Osteoblast (primary cell): ENCODE measurements at regions not wholly inside any gene's neighbourhood (a gene's known extent, or its start where the extent isn't known, plus 50 kb on each side); places are given as distances from the start of the nearest gene placed in this dataset.

Source experiments
- DNase-seq: peaks from one replicate; pipeline ENCODE4 v3.0.0; 2011; ENCODE audit warnings: low spot score, mixed read lengths; ENCODE audit not compliant: insufficient read length; ENCODE audit errors: missing footprints
- H2AFZ ChIP-seq: 2 replicates; pipeline ENCODE4 v1.6.0; 2011; ENCODE audit warnings: mild to moderate bottlenecking, low read length
- H3K27ac ChIP-seq: 2 replicates; pipeline ENCODE4 v1.5.1; 2011; ENCODE audit warnings: mild to moderate bottlenecking, low read depth, low read length, moderate library complexity
- H3K27me3 ChIP-seq: 2 replicates; pipeline ENCODE4 v1.6.0; 2012; ENCODE audit warnings: mild to moderate bottlenecking, control low read depth, inconsistent platforms, low read length, moderate library complexity; ENCODE audit not compliant: insufficient read depth
- H3K36me3 ChIP-seq: 2 replicates; pipeline ENCODE4 v1.5.1; 2011; ENCODE audit warnings: mild to moderate bottlenecking, low read length, control low read depth, moderate library complexity; ENCODE audit not compliant: insufficient read depth
- H3K4me1 ChIP-seq: 2 replicates; pipeline ENCODE4 v1.5.1; 2011; ENCODE audit warnings: mild to moderate bottlenecking, low read length, control low read depth, moderate library complexity; ENCODE audit not compliant: insufficient read depth
- H3K4me2 ChIP-seq: 2 replicates; pipeline ENCODE4 v1.6.0; 2011; ENCODE audit warnings: mild to moderate bottlenecking, low read length; ENCODE audit not compliant: insufficient read depth
- H3K4me3 ChIP-seq: fragments of 200-600 bp; sonication (generic); 3 replicates; pipeline ENCODE4 v1.5.1; 2012; ENCODE audit warnings: mild to moderate bottlenecking, low read length, inconsistent platforms; ENCODE audit not compliant: insufficient read depth
- H3K79me2 ChIP-seq: 2 replicates; pipeline ENCODE4 v1.6.0; 2012; ENCODE audit warnings: mild to moderate bottlenecking, low read length, control low read depth, inconsistent platforms; ENCODE audit not compliant: insufficient read depth
- H3K9me3 ChIP-seq: 2 replicates; pipeline ENCODE4 v1.5.1; 2011; ENCODE audit warnings: low read depth, low read length, control low read depth
- H4K20me1 ChIP-seq: 2 replicates; pipeline ENCODE4 v1.6.0; 2012; ENCODE audit warnings: mild to moderate bottlenecking, low read length, control low read depth; ENCODE audit not compliant: insufficient read depth
- TF ChIP-seq, protein P1 (sequence below): IDR thresholded peaks from 2 replicates; pipeline ENCODE4 v1.5.1; 2011; ENCODE audit warnings: mild to moderate bottlenecking, low read depth, low read length, moderate library complexity; ENCODE audit errors: extremely low read depth

DNA sequence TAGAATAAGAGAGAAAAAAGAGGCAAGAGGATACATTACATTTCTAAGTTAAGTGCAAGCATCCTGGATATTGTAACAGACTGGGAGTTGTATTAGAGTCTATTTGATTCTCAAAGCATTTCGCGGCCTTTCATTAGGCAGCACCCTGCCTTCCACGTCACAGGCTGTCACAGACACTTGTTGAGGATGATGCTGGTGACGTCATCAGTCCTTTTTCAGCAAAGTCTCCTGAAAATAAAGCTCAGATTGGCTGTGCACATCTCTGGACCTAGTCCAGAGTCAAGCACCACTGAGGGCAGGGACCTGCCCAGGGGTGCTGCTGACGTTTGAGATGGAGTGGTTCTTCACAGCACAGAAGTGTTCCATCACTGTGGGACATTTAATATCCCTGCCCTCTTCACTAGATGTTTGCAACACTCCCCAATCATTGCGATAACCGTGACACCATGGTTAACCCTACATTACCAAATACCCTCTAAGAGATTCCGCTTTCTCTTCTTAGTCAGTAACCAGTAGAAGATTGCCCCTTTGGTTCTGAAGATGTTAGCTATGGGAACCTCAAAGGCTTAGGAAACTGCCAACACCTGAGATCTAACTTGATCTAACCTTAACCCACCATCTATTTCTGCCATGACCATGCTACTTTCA, 72.7 kb upstream of the F3 start:
- H3K27ac ChIP-seq: no peak overlapping the region
- no peak overlapping the region for H3K4me3 ChIP-seq
- TF ChIP-seq, protein P1, sequence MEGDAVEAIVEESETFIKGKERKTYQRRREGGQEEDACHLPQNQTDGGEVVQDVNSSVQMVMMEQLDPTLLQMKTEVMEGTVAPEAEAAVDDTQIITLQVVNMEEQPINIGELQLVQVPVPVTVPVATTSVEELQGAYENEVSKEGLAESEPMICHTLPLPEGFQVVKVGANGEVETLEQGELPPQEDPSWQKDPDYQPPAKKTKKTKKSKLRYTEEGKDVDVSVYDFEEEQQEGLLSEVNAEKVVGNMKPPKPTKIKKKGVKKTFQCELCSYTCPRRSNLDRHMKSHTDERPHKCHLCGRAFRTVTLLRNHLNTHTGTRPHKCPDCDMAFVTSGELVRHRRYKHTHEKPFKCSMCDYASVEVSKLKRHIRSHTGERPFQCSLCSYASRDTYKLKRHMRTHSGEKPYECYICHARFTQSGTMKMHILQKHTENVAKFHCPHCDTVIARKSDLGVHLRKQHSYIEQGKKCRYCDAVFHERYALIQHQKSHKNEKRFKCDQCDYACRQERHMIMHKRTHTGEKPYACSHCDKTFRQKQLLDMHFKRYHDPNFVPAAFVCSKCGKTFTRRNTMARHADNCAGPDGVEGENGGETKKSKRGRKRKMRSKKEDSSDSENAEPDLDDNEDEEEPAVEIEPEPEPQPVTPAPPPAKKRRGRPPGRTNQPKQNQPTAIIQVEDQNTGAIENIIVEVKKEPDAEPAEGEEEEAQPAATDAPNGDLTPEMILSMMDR: no peak
- H3K4me2 ChIP-seq: no peak overlapping the region
- DNase-seq: no peak
- H4K20me1 ChIP-seq: no peaks in the 10 kb centered on the region
- H2AFZ ChIP-seq: no peak overlapping the region
- no peaks in the 10 kb centered on the region for H3K79me2 ChIP-seq
- no peaks in the 10 kb centered on the region for H3K27me3 ChIP-seq
- H3K4me1 ChIP-seq: peaks cover 9% of the 10 kb centered on the region
- H3K9me3 ChIP-seq: no peaks in the 10 kb centered on the region
- no peaks in the 10 kb centered on the region for H3K36me3 ChIP-seq

DNA sequence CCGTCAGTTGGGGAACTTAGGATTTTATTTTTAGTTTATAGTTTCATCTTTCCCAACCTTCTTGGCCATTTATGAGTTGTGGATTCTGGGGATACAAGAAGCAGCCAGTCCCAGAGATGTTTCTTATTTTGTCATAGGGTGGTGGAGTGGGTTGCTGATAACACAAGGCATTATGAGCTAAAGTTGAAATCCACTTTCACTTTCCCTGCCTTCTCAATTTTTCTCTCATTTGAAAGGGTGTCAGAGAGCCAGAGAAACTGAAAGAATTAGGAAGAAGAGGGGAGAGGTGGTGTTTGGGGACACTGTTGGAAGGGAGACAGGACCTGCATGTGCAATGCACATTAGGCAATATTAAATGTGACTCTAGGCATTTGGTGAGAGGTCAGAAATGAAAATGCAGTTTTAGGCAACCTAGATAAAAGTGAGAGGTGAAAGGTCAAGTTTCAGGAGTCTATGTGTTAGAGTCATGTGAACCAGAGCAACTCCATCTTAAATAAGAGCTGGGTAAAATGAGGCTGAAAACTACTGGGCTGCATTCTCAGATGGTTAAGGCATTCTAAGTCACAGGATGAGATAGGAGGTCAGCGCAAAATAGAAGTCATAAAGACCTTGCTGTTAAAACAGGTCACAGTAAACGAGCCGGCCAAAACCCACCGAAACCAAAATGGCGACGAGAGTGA, 71.1 kb upstream of the F3 start:
- Histone ChIP-seq H3K79me2 (no peaks in the 10 kb centered on the region), H3K4me1 (peaks cover 6% of the 10 kb centered on the region), H3K27ac (no peak overlapping the region), H4K20me1 (no peaks in the 10 kb centered on the region), H3K4me2 (no peak overlapping the region), H3K27me3 (no peaks in the 10 kb centered on the region), H3K36me3 (no peaks in the 10 kb centered on the region), H2AFZ (peak overlapping the region; percentile 7), H3K9me3 (no peaks in the 10 kb centered on the region), H3K4me3 (no peak overlapping the region)
- TF ChIP-seq, protein P1: no peak
- no peak for DNase-seq

- no peaks in the 10 kb centered on the region for H3K4me1 ChIP-seq
- no peak overlapping the region for H2AFZ ChIP-seq
- H3K4me2 ChIP-seq: no peak overlapping the region
- no peak for DNase-seq
- no peak overlapping the region for H3K4me3 ChIP-seq
- H3K36me3 ChIP-seq: no peaks in the 10 kb centered on the region
- TF ChIP-seq, protein P1: no peak
- no peaks in the 10 kb centered on the region for H4K20me1 ChIP-seq
- H3K27me3 ChIP-seq: no peaks in the 10 kb centered on the region
- H3K79me2 ChIP-seq: no peaks in the 10 kb centered on the region
- no peaks in the 10 kb centered on the region for H3K9me3 ChIP-seq
- H3K27ac ChIP-seq: no peak overlapping the region
Observed at GRCh38 chr1:94611681-94612475, 70.3 kb upstream of the F3 start.

- Histone ChIP-seq H3K4me2 (no peak overlapping the region), H3K36me3 (no peaks in the 10 kb centered on the region), H2AFZ (no peak overlapping the region), H3K4me1 (no peaks in the 10 kb centered on the region), H4K20me1 (no peaks in the 10 kb centered on the region), H3K4me3 (no peak overlapping the region), H3K27me3 (no peaks in the 10 kb centered on the region), H3K27ac (no peak overlapping the region), H3K79me2 (no peaks in the 10 kb centered on the region), H3K9me3 (no peaks in the 10 kb centered on the region)
- no peak for DNase-seq
- TF ChIP-seq, protein P1: no peak
Observed at GRCh38 chr1:94609619-94610018, 68.1 kb upstream of the F3 start.
